ENCODE measurements at regions not wholly inside any gene's neighbourhood (a gene's known extent, or its start where the extent isn't known, plus 50 kb on each side); places are given as distances from the start of the nearest gene placed in this dataset.
A peak's percentile ranks its signal among the peaks of the same experiment; 100 is the strongest.

GRCh38 chr12:54128416-54128815 is 60.4 kb downstream of the SMUG1 start:
- Mint-ChIP-seq H3K4me3 (no peak overlapping the region), H3K27me3 (ENCODE audit: low read depth) (peaks cover 100% of the 10 kb centered on the region), H3K36me3 (no peaks in the 10 kb centered on the region), H3K9me3 (no peaks in the 10 kb centered on the region), H3K27ac (no peak overlapping the region), H3K4me1 (peaks cover 44% of the 10 kb centered on the region)
- no peak for DNase-seq (ENCODE audit: low spot score)
- no peak for ATAC-seq
- CTCF ChIA-PET = interaction anchor here (0.9 to 2.4 kb wide), 3 partner anchors 10 to 96 kb away, joined by 3 to 9 read pairs (median 3); no protein-coding TSS in a partner anchor
- no peak for TF ChIP-seq NFYB (CRISPR knock-in tag; conservative IDR thresholded peaks at IDR 0.05; ENCODE audit: low read depth)
- TF ChIP-seq RELA (CRISPR knock-in tag; IDR thresholded peaks at IDR 0.05; ENCODE audit: borderline replicate concordance) = no peak
- no peak for TF ChIP-seq KAT7 (CRISPR knock-in tag; IDR thresholded peaks at IDR 0.05; ENCODE audit: borderline replicate concordance)
- TF ChIP-seq CREB1 (CRISPR knock-in tag; IDR thresholded peaks at IDR 0.05) = no peak
- no peak for TF ChIP-seq ZNF281 (CRISPR knock-in tag; IDR thresholded peaks at IDR 0.05)
- no peak for TF ChIP-seq RORB (CRISPR knock-in tag; IDR thresholded peaks at IDR 0.05)
- TF ChIP-seq CREM (CRISPR knock-in tag; IDR thresholded peaks at IDR 0.05) = no peak
- no peak for TF ChIP-seq ZNF317 (CRISPR knock-in tag; IDR thresholded peaks at IDR 0.05; ENCODE audit: borderline replicate concordance, low read depth)
- no peak for TF ChIP-seq ZNF416 (CRISPR knock-in tag; IDR thresholded peaks at IDR 0.05)
- TF ChIP-seq ATF3 (CRISPR knock-in tag; conservative IDR thresholded peaks at IDR 0.05) = no peak
- no peak for TF ChIP-seq GTF2I (CRISPR knock-in tag; conservative IDR thresholded peaks at IDR 0.05)
- no peak for TF ChIP-seq EMX1 (CRISPR knock-in tag; IDR thresholded peaks at IDR 0.05)
- POLR2A ChIA-PET = no interaction called here

- ChIA-PET CTCF (interaction anchor here (0.5 to 2.4 kb wide), 9 partner anchors 9 to 241 kb away, joined by 3 to 9 read pairs (median 3); partner anchors contain the start of gene HOXC5), POLR2A (no interaction called here)
- H3K36me3 Mint-ChIP-seq = no peaks in the 10 kb centered on the region
- ATAC-seq (no peak), DNase-seq (ENCODE audit: low spot score) (no peak)
- no peak overlapping the region for H3K27ac Mint-ChIP-seq
- peak; percentile 95; the same call in 1 of the 2 replicates for TF ChIP-seq ZNF512 (CRISPR knock-in tag; IDR thresholded peaks at IDR 0.05; ENCODE audit: borderline replicate concordance)
- no peak for TF ChIP-seq NFYB (CRISPR knock-in tag; conservative IDR thresholded peaks at IDR 0.05; ENCODE audit: low read depth)
- H3K4me3 Mint-ChIP-seq = no peak overlapping the region
- H3K9me3 Mint-ChIP-seq = no peaks in the 10 kb centered on the region
- peaks cover 100% of the 10 kb centered on the region for H3K27me3 Mint-ChIP-seq (ENCODE audit: low read depth)
- peaks cover 40% of the 10 kb centered on the region for H3K4me1 Mint-ChIP-seq
These were observed 59.5 kb downstream of the SMUG1 start for GRCh38 chr12:54129028-54129903.

Data from WTC11 (cell line).